H1 (cell line): ENCODE measurements at regions not wholly inside any gene's neighbourhood (a gene's known extent, or its start where the extent isn't known, plus 50 kb on each side); places are given as distances from the start of the nearest gene placed in this dataset.

Experiments
- CTCF ChIA-PET: fragments of 300-600 bp; sonication (Branson Sonifier 250); formaldehyde crosslinking; loops from one replicate; lab custom pipeline; 2021; ENCODE audit not compliant: partially characterized antibody; lab: Charles Lee
- POLR2A ChIA-PET: fragments of 300-600 bp; sonication (Branson Sonifier 250); formaldehyde crosslinking; loops from one replicate; lab custom pipeline; 2021; ENCODE audit warnings: inconsistent platforms; ENCODE audit not compliant: partially characterized antibody; lab: Charles Lee
- DNase-seq, 2 experiments: peaks; one replicate each; pipeline versions ENCODE4 v3.0.0 to v3.0.0-alpha.2; 2010 to 2022; ENCODE audit warnings: low spot score in 2 of 2, low read depth in 1 of 2, mixed read lengths in 1 of 2
- FAIRE-seq: peaks from 2 replicates; lab custom pipeline; 2011; peaks lifted over from hg19 to GRCh38; lab: Jason Lieb, UNC
- H2AFZ ChIP-seq: 2 replicates; pipeline ENCODE4 v1.8.1; 2012; ENCODE audit warnings: low read length, inconsistent platforms
- H2AK5ac ChIP-seq: 2 replicates; pipeline ENCODE4 v1.6.1; 2013; ENCODE audit warnings: low read depth, low read length
- H2BK120ac ChIP-seq: replicated peaks from 2 replicates; pipeline ENCODE3; 2013; ENCODE audit warnings: low read depth, low read length, inconsistent platforms
- H2BK12ac ChIP-seq: 2 replicates; pipeline ENCODE4 v1.6.1; 2013; ENCODE audit warnings: low read depth, low read length
- H2BK15ac ChIP-seq: 2 replicates; pipeline ENCODE4 v1.6.1; 2013; ENCODE audit warnings: low read length
- H2BK20ac ChIP-seq: 2 replicates; pipeline ENCODE4 v1.6.1; 2013; ENCODE audit warnings: low read length
- H2BK5ac ChIP-seq: 2 replicates; pipeline ENCODE4 v1.6.1; 2013; ENCODE audit warnings: low read depth, low read length
- H3K14ac ChIP-seq: 2 replicates; pipeline ENCODE4 v1.6.1; 2013; ENCODE audit warnings: inconsistent platforms; ENCODE audit not compliant: insufficient read length
- H3K18ac ChIP-seq: 2 replicates; pipeline ENCODE4 v1.6.1; 2013; ENCODE audit warnings: low read length; ENCODE audit errors: extremely low read depth
- H3K23ac ChIP-seq: 2 replicates; pipeline ENCODE4 v1.6.1; 2013; ENCODE audit warnings: inconsistent platforms; ENCODE audit not compliant: insufficient read length
- H3K23me2 ChIP-seq: 2 replicates; pipeline ENCODE4 v1.6.1; 2013; ENCODE audit warnings: low read depth, low read length
- H3K27ac ChIP-seq: 2 replicates; pipeline ENCODE4 v1.6.1; 2011; ENCODE audit warnings: low read depth, low read length, inconsistent platforms
- H3K27me3 ChIP-seq, 4 experiments: replicated peaks in 1 of 4; 1 replicate in 1 of 4; 2 replicates in 3 of 4; pipeline versions ENCODE4 v1.6.1 to v1.8.1; 2011 to 2013; ENCODE audit warnings: low read length in 3 of 4, mild to moderate bottlenecking in 3 of 4, inconsistent platforms in 2 of 4, mixed read lengths in 2 of 4, moderate library complexity in 1 of 4; ENCODE audit not compliant: control insufficient read depth in 3 of 4, insufficient read depth in 3 of 4; ENCODE audit errors: extremely low read depth in 1 of 4
- H3K36me3 ChIP-seq, 4 experiments: 2 replicates each; pipeline versions ENCODE4 v1.6.1 to v1.8.1; 2011 to 2013; ENCODE audit warnings: mild to moderate bottlenecking in 4 of 4, low read length in 3 of 4, moderate library complexity in 2 of 4, control low read depth in 1 of 4, inconsistent platforms in 1 of 4; ENCODE audit not compliant: insufficient read depth in 4 of 4, control insufficient read depth in 2 of 4
- H3K4ac ChIP-seq: replicated peaks from 2 replicates; pipeline ENCODE3; 2013; ENCODE audit warnings: low read length, low read depth, mixed read lengths, inconsistent platforms; ENCODE audit not compliant: insufficient read length
- H3K4me1 ChIP-seq, 4 experiments: replicated peaks in 1 of 4; 1 replicate in 1 of 4; 2 replicates in 3 of 4; pipeline versions ENCODE4 v1.6.1 to v1.8.1; 2011 to 2013; ENCODE audit warnings: low read length in 3 of 4, inconsistent platforms in 2 of 4, mixed read lengths in 1 of 4; ENCODE audit not compliant: insufficient read depth in 4 of 4, control insufficient read depth in 3 of 4
- H3K4me2 ChIP-seq, 2 experiments: 2 replicates each; pipeline versions ENCODE4 v1.6.1 to v1.8.1; 2011 to 2013; ENCODE audit warnings: low read depth in 2 of 2, low read length in 2 of 2, control low read depth in 1 of 2, inconsistent platforms in 1 of 2, mild to moderate bottlenecking in 1 of 2; ENCODE audit not compliant: insufficient read depth in 1 of 2
- H3K4me3 ChIP-seq, 4 experiments: fragments of 200-600, 300-600 bp in 1 of 4; sonication (generic), shearing (Covaris generic), sonication (Bioruptor Twin) in 1 of 4; 2 replicates each; pipeline versions ENCODE4 v1.5.1 to v1.8.1; 2011 to 2016; ENCODE audit warnings: low read length in 4 of 4, low read depth in 3 of 4, control low read depth in 2 of 4, inconsistent platforms in 2 of 4, mild to moderate bottlenecking in 2 of 4, mixed read lengths in 1 of 4, moderate library complexity in 1 of 4; ENCODE audit not compliant: insufficient read depth in 2 of 4; ENCODE audit errors: extremely low read depth in 1 of 4
- H3K56ac ChIP-seq: replicated peaks from 2 replicates; pipeline ENCODE3; 2013; ENCODE audit warnings: low read depth, mild to moderate bottlenecking, mixed read lengths, low read length, inconsistent platforms; ENCODE audit not compliant: insufficient read length
- H3K79me1 ChIP-seq: 2 replicates; pipeline ENCODE4 v1.6.1; 2013; ENCODE audit warnings: low read depth, low read length, control low read depth
- H3K79me2 ChIP-seq, 2 experiments: 2 replicates each; pipeline versions ENCODE4 v1.6.1 to v1.8.1; 2012 to 2013; ENCODE audit warnings: low read length in 2 of 2, mild to moderate bottlenecking in 2 of 2, inconsistent platforms in 1 of 2; ENCODE audit not compliant: insufficient read depth in 2 of 2, control insufficient read depth in 1 of 2
- H3K9ac ChIP-seq, 4 experiments: replicated peaks in 1 of 4; 1 replicate in 1 of 4; 2 replicates in 3 of 4; pipeline versions ENCODE4 v1.6.1 to v1.8.1; 2011 to 2013; ENCODE audit warnings: low read depth in 3 of 4, low read length in 3 of 4, control low read depth in 2 of 4, mild to moderate bottlenecking in 2 of 4, moderate library complexity in 2 of 4, inconsistent platforms in 1 of 4; ENCODE audit errors: extremely low read depth in 1 of 4
- H3K9me3 ChIP-seq, 2 experiments: 2 replicates each; pipeline versions ENCODE4 v1.6.1 to v1.8.1; 2012 to 2013; ENCODE audit warnings: mild to moderate bottlenecking in 2 of 2, moderate library complexity in 2 of 2, control low read depth in 1 of 2, inconsistent platforms in 1 of 2, low read depth in 1 of 2, low read length in 1 of 2, mixed read lengths in 1 of 2; ENCODE audit not compliant: insufficient read depth in 2 of 2
- H4K20me1 ChIP-seq, 2 experiments: replicated peaks in 1 of 2; 2 replicates each; pipeline versions ENCODE3 to v1.8.1; 2011 to 2013; ENCODE audit warnings: inconsistent platforms in 2 of 2, low read length in 2 of 2, mild to moderate bottlenecking in 1 of 2; ENCODE audit not compliant: insufficient read depth in 2 of 2, control insufficient read depth in 1 of 2
- H4K5ac ChIP-seq: 2 replicates; pipeline ENCODE4 v1.6.1; 2013; ENCODE audit warnings: low read length, low read depth, mixed read lengths, inconsistent platforms; ENCODE audit not compliant: insufficient read length
- H4K8ac ChIP-seq: 2 replicates; pipeline ENCODE4 v1.8.0; 2013; ENCODE audit warnings: mild to moderate bottlenecking, moderate library complexity, low read length, inconsistent platforms; ENCODE audit not compliant: insufficient read depth; ENCODE audit errors: extremely low read depth
- H4K91ac ChIP-seq: replicated peaks from 2 replicates; pipeline ENCODE3; 2013; ENCODE audit warnings: low read length, mixed read lengths, inconsistent platforms; ENCODE audit not compliant: insufficient read length
- ASH2L ChIP-seq: fragments of 200-600, 300-600 bp; sonication (generic); IDR thresholded peaks from one replicate; pipeline ENCODE4 v1.7.1; 2017; ENCODE audit warnings: low read length
- BCL11A ChIP-seq, 2 experiments: IDR thresholded peaks; one replicate each; pipeline ENCODE4 v1.6.1; 2011; ENCODE audit warnings: low read depth in 2 of 2, low read length in 2 of 2, mild to moderate bottlenecking in 2 of 2
- CEBPB ChIP-seq: IDR thresholded peaks from 2 replicates; pipeline ENCODE4 v1.6.1; 2012; ENCODE audit warnings: low read depth, low read length
- CHD2 ChIP-seq: IDR thresholded peaks from 2 replicates; pipeline ENCODE4 v1.6.1; 2012; ENCODE audit warnings: low read length, improper control_type of control experiment
- EGR1 ChIP-seq: IDR thresholded peaks from 2 replicates; pipeline ENCODE4 v1.6.1; 2011; ENCODE audit warnings: low read depth, low read length, borderline replicate concordance
- KDM4A ChIP-seq: IDR thresholded peaks from one replicate; pipeline ENCODE4 v1.7.1; 2012; ENCODE audit warnings: low read depth, mild to moderate bottlenecking, moderate library complexity, low read length, inconsistent platforms; ENCODE audit not compliant: severe bottlenecking
- MAFK ChIP-seq: IDR thresholded peaks from 2 replicates; pipeline ENCODE4 v1.6.1; 2012; ENCODE audit warnings: low read depth, mild to moderate bottlenecking, improper control_type of control experiment, low read length
- POLR2A ChIP-seq, 2 experiments: IDR thresholded peaks; 1 replicate in 1 of 2; 2 replicates in 1 of 2; pipeline ENCODE4 v1.6.1; 2011; ENCODE audit warnings: low read depth in 2 of 2, low read length in 2 of 2, mild to moderate bottlenecking in 2 of 2; ENCODE audit errors: control extremely low read depth in 1 of 2
- RNF2 ChIP-seq: fragments of 200-900, 300-1000 bp; sonication (generic); IDR thresholded peaks from 2 replicates; pipeline ENCODE4 v1.7.1; 2016; ENCODE audit warnings: borderline replicate concordance, low read depth, mild to moderate bottlenecking, antibody characterized with exemption, low read length; ENCODE audit not compliant: poor library complexity, severe bottlenecking; ENCODE audit errors: missing control alignments
- SIN3A ChIP-seq, 2 experiments: IDR thresholded peaks in 1 of 2; conservative IDR thresholded peaks in 1 of 2; 2 replicates each; pipeline ENCODE4 v1.6.1; 2011 to 2012; ENCODE audit warnings: low read length in 2 of 2, improper control_type of control experiment in 1 of 2, low read depth in 1 of 2, mild to moderate bottlenecking in 1 of 2
- SUZ12 ChIP-seq: fragments of 200-600 bp; sonication (generic); IDR thresholded peaks from 2 replicates; pipeline ENCODE4 v1.6.1; 2012; ENCODE audit warnings: mild to moderate bottlenecking, inconsistent platforms, low read length, moderate library complexity, mixed read lengths
- ZNF274 ChIP-seq: IDR thresholded peaks from 2 replicates; pipeline ENCODE4 v1.7.0; 2012; ENCODE audit warnings: low read length, borderline replicate concordance; ENCODE audit errors: extremely low read depth
- WGBS, 2 experiments: shearing (Covaris generic) in 1 of 2; methylation state at CpG; one replicate each; pipeline versions ENCODE4 v1.1.6 to v1.1.7; 2013 to 2015; ENCODE audit warnings: low lambda C conversion rate in 2 of 2, mixed read lengths in 2 of 2, inconsistent platforms in 1 of 2, low coverage in 1 of 2, missing lambda C conversion rate in 1 of 2; ENCODE audit not compliant: insufficient replicate concordance in 2 of 2, insufficient coverage in 1 of 2, insufficient read length in 1 of 2; ENCODE audit errors: extremely low coverage in 1 of 2, missing lambda C conversion rate in 1 of 2; 5-methylcytosine and 5-hydroxymethylcytosine counted together
- TF ChIP-seq, protein P1 (sequence below): IDR thresholded peaks from 2 replicates; pipeline ENCODE4 v1.6.1; 2012; ENCODE audit warnings: inconsistent platforms
- TF ChIP-seq, protein P2 (sequence below): IDR thresholded peaks from 2 replicates; pipeline ENCODE4 v1.6.1; 2011; ENCODE audit warnings: low read length, improper control_type of control experiment

DNA sequence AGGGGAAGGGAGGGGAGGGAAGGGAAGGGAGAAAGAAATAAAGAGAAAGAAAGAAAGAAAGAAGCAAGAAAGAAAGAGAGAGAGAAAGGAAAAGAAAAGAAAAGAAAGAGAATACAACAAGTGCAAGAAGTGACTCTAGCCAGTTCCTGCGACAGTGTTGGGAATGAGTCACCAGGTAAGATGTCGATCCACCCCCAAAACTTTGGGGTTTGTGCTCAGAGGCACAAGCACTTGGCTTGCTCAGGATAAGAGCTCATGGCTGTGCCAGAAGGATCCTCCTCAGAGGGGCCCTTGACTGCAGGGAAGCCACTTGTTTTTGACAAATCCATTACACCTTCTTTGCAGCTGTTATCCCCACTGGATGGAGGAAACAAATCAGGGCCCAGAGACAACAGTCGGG, 137.7 kb downstream of the TMEM132E start:
- no peak overlapping the region for H2AFZ ChIP-seq
- no peak overlapping the region for H4K91ac ChIP-seq
- H4K20me1 ChIP-seq, result no peaks in the 10 kb centered on the region
- H3K23me2 ChIP-seq, result no peaks in the 10 kb centered on the region
- H3K4ac ChIP-seq, result no peak overlapping the region
- H3K14ac ChIP-seq, result no peak overlapping the region
- FAIRE-seq (no peak), DNase-seq (no peak)
- H3K79me2 ChIP-seq, result no peaks in the 10 kb centered on the region
- H2BK120ac ChIP-seq, result no peak overlapping the region
- no peak overlapping the region for H3K18ac ChIP-seq
- CTCF ChIA-PET, result no interaction called here
- no peak overlapping the region for H4K5ac ChIP-seq
- H3K23ac ChIP-seq, result no peak overlapping the region
- H3K27me3 ChIP-seq, result no peaks in the 10 kb centered on the region
- H3K9ac ChIP-seq, result no peak overlapping the region
- no peak overlapping the region for H3K56ac ChIP-seq
- H3K4me3 ChIP-seq, result no peak overlapping the region
- WGBS, 2 experiments, result 94% methylated on average over 3 of the region's 3 CpGs; no CpG with 5 or more reads in 1 of the 2 experiments
- H2BK20ac ChIP-seq, result no peak overlapping the region
- H3K4me1 ChIP-seq, result no peaks in the 10 kb centered on the region; a peak in 1 of 7 replicates
- H3K36me3 ChIP-seq, result no peaks in the 10 kb centered on the region
- H4K8ac ChIP-seq, result no peak overlapping the region
- H3K27ac ChIP-seq, result no peak overlapping the region
- H2BK12ac ChIP-seq, result no peak overlapping the region
- H2BK5ac ChIP-seq, result no peak overlapping the region
- POLR2A ChIA-PET, result no interaction called here
- H2AK5ac ChIP-seq, result no peak overlapping the region
- no peak overlapping the region for H3K4me2 ChIP-seq
- no peak overlapping the region for H2BK15ac ChIP-seq
- no peaks in the 10 kb centered on the region for H3K9me3 ChIP-seq
- H3K79me1 ChIP-seq, result no peaks in the 10 kb centered on the region
- TF ChIP-seq ZNF274 (no peak), CEBPB (no peak), POLR2A (IDR thresholded peaks at IDR 0.05; ENCODE audit: control extremely low read depth in 1 of 2, low read depth in 2 of 2, low read length in 2 of 2) (no peak), MAFK (no peak), RNF2 (no peak), SIN3A (conservative IDR thresholded peaks at IDR 0.05 in 1 of 2, IDR thresholded peaks at IDR 0.05 in 1 of 2; ENCODE audit: low read depth in 1 of 2, low read length in 2 of 2) (no peak), KDM4A (no peak), CHD2 (no peak), BCL11A (IDR thresholded peaks at IDR 0.05; ENCODE audit: low read depth in 2 of 2, low read length in 2 of 2) (no peak), SUZ12 (no peak), ASH2L (no peak), EGR1 (no peak)
- TF ChIP-seq, protein P1, sequence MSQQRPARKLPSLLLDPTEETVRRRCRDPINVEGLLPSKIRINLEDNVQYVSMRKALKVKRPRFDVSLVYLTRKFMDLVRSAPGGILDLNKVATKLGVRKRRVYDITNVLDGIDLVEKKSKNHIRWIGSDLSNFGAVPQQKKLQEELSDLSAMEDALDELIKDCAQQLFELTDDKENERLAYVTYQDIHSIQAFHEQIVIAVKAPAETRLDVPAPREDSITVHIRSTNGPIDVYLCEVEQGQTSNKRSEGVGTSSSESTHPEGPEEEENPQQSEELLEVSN, result no peak
- TF ChIP-seq, protein P2, sequence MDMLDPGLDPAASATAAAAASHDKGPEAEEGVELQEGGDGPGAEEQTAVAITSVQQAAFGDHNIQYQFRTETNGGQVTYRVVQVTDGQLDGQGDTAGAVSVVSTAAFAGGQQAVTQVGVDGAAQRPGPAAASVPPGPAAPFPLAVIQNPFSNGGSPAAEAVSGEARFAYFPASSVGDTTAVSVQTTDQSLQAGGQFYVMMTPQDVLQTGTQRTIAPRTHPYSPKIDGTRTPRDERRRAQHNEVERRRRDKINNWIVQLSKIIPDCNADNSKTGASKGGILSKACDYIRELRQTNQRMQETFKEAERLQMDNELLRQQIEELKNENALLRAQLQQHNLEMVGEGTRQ, result no peak
